Transverse colon (tissue), 3 donors: ENCODE measurements at regions not wholly inside any gene's neighbourhood (a gene's known extent, or its start where the extent isn't known, plus 50 kb on each side); places are given as distances from the start of the nearest gene placed in this dataset.

Source experiments
- EP300 ChIP-seq: sonication (generic); formaldehyde crosslinking; IDR thresholded peaks from one replicate; pipeline ENCODE4 v1.6.1; 2017; ENCODE audit warnings: antibody characterized with exemption, low read depth
- POLR2A ChIP-seq: fragments of 450-650 bp; IDR thresholded peaks from one replicate; pipeline ENCODE4 v1.6.1; 2016; ENCODE audit warnings: antibody characterized with exemption, mild to moderate bottlenecking, moderate library complexity
- TF ChIP-seq, protein P1 (sequence below), 5 experiments: fragments of 200-600 bp in 3 of 5; fragments of 450-650 bp in 2 of 5; sonication (generic) in 3 of 5; IDR thresholded peaks; 1 replicate in 2 of 5; 2 replicates in 3 of 5; pipeline ENCODE4 v1.5.1; 2016 to 2017; ENCODE audit warnings: antibody characterized with exemption in 5 of 5, inconsistent platforms in 3 of 5, mild to moderate bottlenecking in 2 of 5, moderate library complexity in 1 of 5

GRCh38 chr4:106583567-106583966 lies 215.0 kb upstream of the GIMD1 start:
- TF ChIP-seq, protein P1, sequence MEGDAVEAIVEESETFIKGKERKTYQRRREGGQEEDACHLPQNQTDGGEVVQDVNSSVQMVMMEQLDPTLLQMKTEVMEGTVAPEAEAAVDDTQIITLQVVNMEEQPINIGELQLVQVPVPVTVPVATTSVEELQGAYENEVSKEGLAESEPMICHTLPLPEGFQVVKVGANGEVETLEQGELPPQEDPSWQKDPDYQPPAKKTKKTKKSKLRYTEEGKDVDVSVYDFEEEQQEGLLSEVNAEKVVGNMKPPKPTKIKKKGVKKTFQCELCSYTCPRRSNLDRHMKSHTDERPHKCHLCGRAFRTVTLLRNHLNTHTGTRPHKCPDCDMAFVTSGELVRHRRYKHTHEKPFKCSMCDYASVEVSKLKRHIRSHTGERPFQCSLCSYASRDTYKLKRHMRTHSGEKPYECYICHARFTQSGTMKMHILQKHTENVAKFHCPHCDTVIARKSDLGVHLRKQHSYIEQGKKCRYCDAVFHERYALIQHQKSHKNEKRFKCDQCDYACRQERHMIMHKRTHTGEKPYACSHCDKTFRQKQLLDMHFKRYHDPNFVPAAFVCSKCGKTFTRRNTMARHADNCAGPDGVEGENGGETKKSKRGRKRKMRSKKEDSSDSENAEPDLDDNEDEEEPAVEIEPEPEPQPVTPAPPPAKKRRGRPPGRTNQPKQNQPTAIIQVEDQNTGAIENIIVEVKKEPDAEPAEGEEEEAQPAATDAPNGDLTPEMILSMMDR (IDR thresholded peaks at IDR 0.05) = no peak
- TF ChIP-seq EP300 (no peak), POLR2A (no peak)
